Endodermal cell (in vitro differentiated cells): ENCODE measurements at regions not wholly inside any gene's neighbourhood (a gene's known extent, or its start where the extent isn't known, plus 50 kb on each side); places are given as distances from the start of the nearest gene placed in this dataset.

ENCODE experiments used
- DNase-seq: peaks from one replicate; pipeline ENCODE4 v3.0.0-alpha.2; 2017
- H3K27ac ChIP-seq: 2 replicates; pipeline ENCODE4 v1.5.1; 2013; ENCODE audit warnings: mild to moderate bottlenecking, low read depth, low read length, moderate library complexity
- H3K27me3 ChIP-seq: 2 replicates; pipeline ENCODE4 v1.6.1; 2013; ENCODE audit warnings: mild to moderate bottlenecking, low read length, moderate library complexity; ENCODE audit not compliant: insufficient read depth, control insufficient read depth, poor library complexity, severe bottlenecking
- H3K36me3 ChIP-seq: 2 replicates; pipeline ENCODE4 v1.7.0; 2013; ENCODE audit warnings: mild to moderate bottlenecking, low read length, moderate library complexity; ENCODE audit not compliant: control insufficient read depth, insufficient read depth
- H3K4me1 ChIP-seq: one replicate; pipeline ENCODE4 v1.7.0; 2013; ENCODE audit warnings: low read length; ENCODE audit not compliant: control insufficient read depth, insufficient read depth
- H3K4me3 ChIP-seq: 2 replicates; pipeline ENCODE4 v1.5.1; 2013; ENCODE audit warnings: mild to moderate bottlenecking, low read length, moderate library complexity
- H3K9ac ChIP-seq: 2 replicates; pipeline ENCODE4 v1.6.1; 2013; ENCODE audit warnings: mild to moderate bottlenecking, low read length, moderate library complexity; ENCODE audit not compliant: poor library complexity, severe bottlenecking; ENCODE audit errors: extremely low read depth
- H3K9me3 ChIP-seq: 2 replicates; pipeline ENCODE4 v1.6.1; 2013; ENCODE audit warnings: mild to moderate bottlenecking, low read length, moderate library complexity; ENCODE audit not compliant: control insufficient read depth
- H3K27ac Mint-ChIP-seq: 2 replicates; pipeline ENCODE4 v1.8.0; 2020; ENCODE audit warnings: mixed read lengths
- H3K27me3 Mint-ChIP-seq: 2 replicates; pipeline ENCODE4 v1.8.0; 2021; ENCODE audit warnings: mild to moderate bottlenecking, mixed read lengths; ENCODE audit not compliant: insufficient read depth
- H3K36me3 Mint-ChIP-seq: 2 replicates; pipeline ENCODE4 v1.8.0; 2020; ENCODE audit warnings: low read depth, mixed read lengths
- H3K4me1 Mint-ChIP-seq: 2 replicates; pipeline ENCODE4 v1.8.0; 2020; ENCODE audit warnings: mixed read lengths
- H3K4me3 Mint-ChIP-seq: 2 replicates; pipeline ENCODE4 v1.8.0; 2020; ENCODE audit warnings: mild to moderate bottlenecking, moderate library complexity, mixed read lengths
- H3K9me3 Mint-ChIP-seq: 2 replicates; pipeline ENCODE4 v1.8.0; 2020; ENCODE audit warnings: mild to moderate bottlenecking, mixed read lengths
- WGBS, 2 experiments: methylation state at CpG; one replicate each; pipeline versions ENCODE4 v1.1.5 to v1.1.7; 2013; ENCODE audit warnings: missing lambda C conversion rate in 2 of 2, mixed read lengths in 1 of 2; ENCODE audit not compliant: insufficient coverage in 1 of 2, insufficient read length in 1 of 2; 5-methylcytosine and 5-hydroxymethylcytosine counted together
- TF ChIP-seq, protein P1 (sequence below): fragments of 200-600 bp; sonication (generic); conservative IDR thresholded peaks from 2 replicates; pipeline ENCODE4 v1.5.0; 2021; ENCODE audit warnings: antibody characterized with exemption, mild to moderate bottlenecking

- no peaks in the 10 kb centered on the region for H3K9me3 Mint-ChIP-seq
- Histone ChIP-seq H3K4me3 (no peak overlapping the region), H3K36me3 (no peaks in the 10 kb centered on the region), H3K27ac (no peak overlapping the region), H3K27me3 (no peaks in the 10 kb centered on the region), H3K9ac (no peak overlapping the region), H3K9me3 (no peaks in the 10 kb centered on the region), H3K4me1 (peaks cover 11% of the 10 kb centered on the region)
- no peak for DNase-seq
- no peaks in the 10 kb centered on the region for H3K27me3 Mint-ChIP-seq
- H3K27ac Mint-ChIP-seq = no peak overlapping the region
- no peaks in the 10 kb centered on the region for H3K36me3 Mint-ChIP-seq
- H3K4me1 Mint-ChIP-seq = peaks cover 35% of the 10 kb centered on the region
- TF ChIP-seq, protein P1, sequence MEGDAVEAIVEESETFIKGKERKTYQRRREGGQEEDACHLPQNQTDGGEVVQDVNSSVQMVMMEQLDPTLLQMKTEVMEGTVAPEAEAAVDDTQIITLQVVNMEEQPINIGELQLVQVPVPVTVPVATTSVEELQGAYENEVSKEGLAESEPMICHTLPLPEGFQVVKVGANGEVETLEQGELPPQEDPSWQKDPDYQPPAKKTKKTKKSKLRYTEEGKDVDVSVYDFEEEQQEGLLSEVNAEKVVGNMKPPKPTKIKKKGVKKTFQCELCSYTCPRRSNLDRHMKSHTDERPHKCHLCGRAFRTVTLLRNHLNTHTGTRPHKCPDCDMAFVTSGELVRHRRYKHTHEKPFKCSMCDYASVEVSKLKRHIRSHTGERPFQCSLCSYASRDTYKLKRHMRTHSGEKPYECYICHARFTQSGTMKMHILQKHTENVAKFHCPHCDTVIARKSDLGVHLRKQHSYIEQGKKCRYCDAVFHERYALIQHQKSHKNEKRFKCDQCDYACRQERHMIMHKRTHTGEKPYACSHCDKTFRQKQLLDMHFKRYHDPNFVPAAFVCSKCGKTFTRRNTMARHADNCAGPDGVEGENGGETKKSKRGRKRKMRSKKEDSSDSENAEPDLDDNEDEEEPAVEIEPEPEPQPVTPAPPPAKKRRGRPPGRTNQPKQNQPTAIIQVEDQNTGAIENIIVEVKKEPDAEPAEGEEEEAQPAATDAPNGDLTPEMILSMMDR = no peak
- H3K4me3 Mint-ChIP-seq = no peak overlapping the region
Measured at GRCh38 chr6:128657181-128657580, 136.8 kb upstream of the PTPRK start.

- Histone ChIP-seq H3K27me3 (no peaks in the 10 kb centered on the region), H3K4me1 (peaks cover 15% of the 10 kb centered on the region), H3K27ac (no peak overlapping the region), H3K9me3 (no peaks in the 10 kb centered on the region), H3K4me3 (no peak overlapping the region), H3K36me3 (no peaks in the 10 kb centered on the region), H3K9ac (no peak overlapping the region)
- Mint-ChIP-seq H3K27ac (no peak overlapping the region), H3K27me3 (no peaks in the 10 kb centered on the region), H3K4me3 (no peak overlapping the region), H3K36me3 (no peaks in the 10 kb centered on the region), H3K9me3 (no peaks in the 10 kb centered on the region), H3K4me1 (peaks cover 34% of the 10 kb centered on the region)
- no peak for DNase-seq
- TF ChIP-seq, protein P1 = no peak
- 56 to 78% methylated on average over 1 of the region's 1 CpG for WGBS, 2 experiments
Measured at GRCh38 chr6:128655978-128656498, 135.6 kb upstream of the PTPRK start.

DNA sequence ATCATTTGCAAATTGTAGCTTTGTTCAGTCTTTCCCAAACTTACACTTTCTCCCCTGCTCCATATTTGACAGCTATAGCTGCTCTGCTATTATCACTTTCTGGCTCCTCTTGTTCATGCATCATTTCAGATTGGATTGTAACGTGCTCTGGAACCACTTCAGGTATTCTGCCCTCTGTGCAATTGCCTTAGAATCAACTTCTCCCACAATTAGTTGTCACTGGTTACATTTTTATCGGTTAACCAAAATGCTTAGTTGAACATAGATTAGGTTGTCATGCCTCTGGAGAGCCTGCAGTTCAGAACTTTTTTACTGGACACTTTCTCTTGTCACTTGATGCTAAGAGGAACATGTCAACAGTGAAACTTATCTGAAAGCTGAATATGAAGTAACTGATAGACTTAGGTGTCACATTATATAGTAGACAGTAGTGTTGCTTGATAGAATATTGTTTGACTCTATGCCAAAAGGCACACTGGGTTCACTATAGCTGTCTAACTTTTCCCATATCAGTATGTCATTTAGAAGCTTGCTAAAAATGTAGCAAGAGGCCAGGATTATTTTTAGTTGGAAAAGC is 127.7 kb upstream of the PTPRK start:
- no peaks in the 10 kb centered on the region for H3K27me3 ChIP-seq
- no peak overlapping the region for H3K27ac Mint-ChIP-seq
- H3K36me3 ChIP-seq = no peaks in the 10 kb centered on the region
- TF ChIP-seq, protein P1 = no peak
- no peak overlapping the region for H3K4me3 ChIP-seq
- H3K9me3 Mint-ChIP-seq = no peaks in the 10 kb centered on the region
- 85 to 92% methylated on average over 2 of the region's 2 CpGs for WGBS, 2 experiments
- no peaks in the 10 kb centered on the region for H3K9me3 ChIP-seq
- no peak overlapping the region for H3K4me3 Mint-ChIP-seq
- no peak overlapping the region for H3K27ac ChIP-seq
- peaks cover 11% of the 10 kb centered on the region for H3K4me1 ChIP-seq
- H3K4me1 Mint-ChIP-seq = peaks cover 19% of the 10 kb centered on the region
- DNase-seq = no peak
- no peak overlapping the region for H3K9ac ChIP-seq
- no peaks in the 10 kb centered on the region for H3K36me3 Mint-ChIP-seq
- H3K27me3 Mint-ChIP-seq = peaks cover 4% of the 10 kb centered on the region
